CD14-positive monocyte (primary cell): ENCODE measurements at regions not wholly inside any gene's neighbourhood (a gene's known extent, or its start where the extent isn't known, plus 50 kb on each side); places are given as distances from the start of the nearest gene placed in this dataset.

Experiments used
- DNase-seq, 3 donors: peaks; one replicate each; pipeline ENCODE4 v3.0.0-alpha.2; 2011 to 2022
- H2AFZ ChIP-seq: 2 replicates; pipeline ENCODE4 v1.6.0; 2012; ENCODE audit warnings: mild to moderate bottlenecking, low read depth, low read length, inconsistent platforms; ENCODE audit not compliant: insufficient read depth, poor library complexity, severe bottlenecking
- H3K27ac ChIP-seq, 2 donors: 1 replicate in 1 of 2; 2 replicates in 1 of 2; pipeline ENCODE4 v1.5.1; 2012 to 2013; ENCODE audit warnings: low read length in 2 of 2, control low read depth in 1 of 2, inconsistent platforms in 1 of 2, low read depth in 1 of 2, mild to moderate bottlenecking in 1 of 2
- H3K27me3 ChIP-seq, 2 donors: one replicate each; pipeline versions ENCODE4 v1.6.0 to v1.6.1; 2011 to 2013; ENCODE audit warnings: low read length in 2 of 2; ENCODE audit not compliant: control insufficient read depth in 2 of 2, insufficient read depth in 2 of 2
- H3K36me3 ChIP-seq, 2 donors: replicated peaks in 1 of 2; 1 replicate in 1 of 2; 2 replicates in 1 of 2; pipeline versions ENCODE4 v1.5.1 to v1.6.1; 2012 to 2013; ENCODE audit warnings: low read length in 2 of 2, control low read depth in 1 of 2, inconsistent platforms in 1 of 2, mild to moderate bottlenecking in 1 of 2; ENCODE audit not compliant: insufficient read depth in 2 of 2, control insufficient read depth in 1 of 2
- H3K4me1 ChIP-seq, 2 donors: 1 replicate in 1 of 2; 2 replicates in 1 of 2; pipeline versions ENCODE4 v1.5.1 to v1.6.1; 2012 to 2013; ENCODE audit warnings: low read length in 2 of 2, control low read depth in 1 of 2, inconsistent platforms in 1 of 2, mild to moderate bottlenecking in 1 of 2, moderate library complexity in 1 of 2; ENCODE audit not compliant: insufficient read depth in 2 of 2, control insufficient read depth in 1 of 2
- H3K4me2 ChIP-seq: replicated peaks from 2 replicates; pipeline ENCODE3; 2012; ENCODE audit warnings: low read length, moderate library complexity, mild to moderate bottlenecking; ENCODE audit not compliant: poor library complexity, severe bottlenecking; ENCODE audit errors: extremely low read depth
- H3K4me3 ChIP-seq, 3 experiments: fragments of 200-600 bp in 1 of 3; sonication (generic) in 1 of 3; replicated peaks in 1 of 3; 1 replicate in 2 of 3; 2 replicates in 1 of 3; pipeline ENCODE4 v1.5.1; 2011 to 2013; ENCODE audit warnings: low read length in 3 of 3, mild to moderate bottlenecking in 3 of 3, control low read depth in 2 of 3, low read depth in 2 of 3, inconsistent platforms in 1 of 3, moderate library complexity in 1 of 3
- H3K79me2 ChIP-seq: 2 replicates; pipeline ENCODE4 v1.6.0; 2012; ENCODE audit warnings: mild to moderate bottlenecking, control low read depth, inconsistent platforms, low read length, moderate library complexity; ENCODE audit not compliant: insufficient read depth
- H3K9ac ChIP-seq: 2 replicates; pipeline ENCODE4 v1.6.0; 2017; ENCODE audit warnings: low read length, mild to moderate bottlenecking; ENCODE audit not compliant: insufficient read depth, poor library complexity, severe bottlenecking
- H3K9me3 ChIP-seq, 2 donors: replicated peaks in 1 of 2; 1 replicate in 1 of 2; 2 replicates in 1 of 2; pipeline versions ENCODE4 v1.5.1 to v1.6.1; 2012 to 2013; ENCODE audit warnings: low read length in 2 of 2, control low read depth in 1 of 2; ENCODE audit not compliant: control insufficient read depth in 1 of 2, insufficient read depth in 1 of 2
- H4K20me1 ChIP-seq: 2 replicates; pipeline ENCODE4 v1.6.0; 2012; ENCODE audit warnings: mild to moderate bottlenecking, low read length, control low read depth, moderate library complexity; ENCODE audit not compliant: insufficient read depth
- H3K27ac Mint-ChIP-seq, 7 donors: one replicate each; pipeline ENCODE4 v1.8.0; 2020; ENCODE audit warnings: mild to moderate bottlenecking in 7 of 7, mixed read lengths in 7 of 7, moderate library complexity in 6 of 7, inconsistent platforms in 2 of 7
- H3K27me3 Mint-ChIP-seq, 3 donors: one replicate each; pipeline ENCODE4 v1.8.0; 2021 to 2022; ENCODE audit warnings: low read depth in 3 of 3, mild to moderate bottlenecking in 3 of 3, mixed read lengths in 3 of 3, moderate library complexity in 3 of 3, inconsistent platforms in 1 of 3
- H3K36me3 Mint-ChIP-seq, 2 donors: one replicate each; pipeline ENCODE4 v1.8.0; 2020; ENCODE audit warnings: mixed read lengths in 2 of 2, inconsistent platforms in 1 of 2, mild to moderate bottlenecking in 1 of 2
- H3K4me1 Mint-ChIP-seq: one replicate; pipeline ENCODE4 v1.8.0; 2020; ENCODE audit warnings: mild to moderate bottlenecking, mixed read lengths
- H3K4me3 Mint-ChIP-seq, 2 donors: one replicate each; pipeline ENCODE4 v1.8.0; 2020; ENCODE audit warnings: mild to moderate bottlenecking in 2 of 2, mixed read lengths in 2 of 2, moderate library complexity in 1 of 2
- H3K9me3 Mint-ChIP-seq, 7 donors: one replicate each; pipeline ENCODE4 v1.8.0; 2020 to 2022; ENCODE audit warnings: mixed read lengths in 7 of 7, mild to moderate bottlenecking in 6 of 7, moderate library complexity in 6 of 7, inconsistent platforms in 2 of 7
- CTCF ChIP-seq: fragments of 200-600 bp; IDR thresholded peaks from one replicate; pipeline ENCODE4 v1.8.0; 2022; ENCODE audit warnings: antibody characterized with exemption, mild to moderate bottlenecking
- WGBS: methylation state at CpG from one replicate; pipeline ENCODE4 v1.1.5; 2013; ENCODE audit warnings: missing lambda C conversion rate; ENCODE audit not compliant: insufficient coverage; 5-methylcytosine and 5-hydroxymethylcytosine counted together
- intact Hi-C, 2 donors: fragments of 100-400 bp; cut with micrococcal nuclease; formaldehyde crosslinking; loops; one replicate each; pipeline versions ENCODE4 v1.15.0 to v1.15.1; 2023

- Histone ChIP-seq H3K9ac (no peak overlapping the region), H3K4me1 (peaks cover 52 to 56% of the 10 kb centered on the region in 2 donors), H3K9me3 (no peaks in the 10 kb centered on the region), H3K4me3 (peak overlapping the region in 1 of 3 experiments; percentile 2), H3K36me3 (no peaks in the 10 kb centered on the region), H2AFZ (peak overlapping the region; percentile 54), H3K27me3 (no peaks in the 10 kb centered on the region), H3K4me2 (peak overlapping the region; percentile 46), H3K79me2 (no peaks in the 10 kb centered on the region), H3K27ac (peak overlapping the region; percentile 39 to 58), H4K20me1 (no peaks in the 10 kb centered on the region)
- 2% methylated on average over 3 of the region's 6 CpGs for WGBS
- Mint-ChIP-seq H3K4me3 (peak overlapping the region in 1 of 2 donors; percentile 19), H3K36me3 (no peaks in the 10 kb centered on the region), H3K4me1 (peaks cover 63% of the 10 kb centered on the region), H3K27me3 (peaks cover 0 to 4% (median 2%) of the 10 kb centered on the region in 3 donors), H3K9me3 (no peaks in the 10 kb centered on the region), H3K27ac (peak overlapping the region; percentile 58 to 87 (median 85))
- intact Hi-C loops: loop anchor here in 1 of 2 donors (10.0 kb wide), 1 partner anchor 187 kb away; the partner anchor contains the start of gene REEP3
- DNase-seq: peak; percentile 23 to 53 (median 41)
- no peak for TF ChIP-seq CTCF
Measured at GRCh38 chr10:63711867-63712716, 190.9 kb downstream of the REEP3 start.

- Histone ChIP-seq H3K4me1 (peaks cover 47 to 55% of the 10 kb centered on the region in 2 donors), H3K27ac (peak overlapping the region; percentile 39 to 58), H2AFZ (peak overlapping the region; percentile 54), H3K27me3 (no peaks in the 10 kb centered on the region), H3K9me3 (no peaks in the 10 kb centered on the region), H3K4me2 (peak overlapping the region; percentile 46), H4K20me1 (no peaks in the 10 kb centered on the region), H3K4me3 (peak overlapping the region in 1 of 3 experiments; percentile 2), H3K79me2 (no peaks in the 10 kb centered on the region), H3K36me3 (no peaks in the 10 kb centered on the region), H3K9ac (no peak overlapping the region)
- intact Hi-C loops: loop anchor here in 1 of 2 donors (10.0 kb wide), 1 partner anchor 188 kb away; the partner anchor contains the start of gene REEP3
- H3K4me1 Mint-ChIP-seq: peaks cover 58% of the 10 kb centered on the region
- DNase-seq: peak; percentile 27 to 65 (median 55)
- TF ChIP-seq CTCF: no peak
- WGBS: no CpG with 5 or more reads among the region's 1 CpG
- no peaks in the 10 kb centered on the region for H3K9me3 Mint-ChIP-seq
- H3K36me3 Mint-ChIP-seq: no peaks in the 10 kb centered on the region
- peaks cover 0 to 4% (median 2%) of the 10 kb centered on the region in 3 donors for H3K27me3 Mint-ChIP-seq
- H3K4me3 Mint-ChIP-seq: peak overlapping the region; percentile 19 to 47
- H3K27ac Mint-ChIP-seq: peak overlapping the region; percentile 58 to 87 (median 85)
Measured at GRCh38 chr10:63712717-63713115, 191.5 kb downstream of the REEP3 start.
